ENCODE measurements at regions not wholly inside any gene's neighbourhood (a gene's known extent, or its start where the extent isn't known, plus 50 kb on each side); places are given as distances from the start of the nearest gene placed in this dataset.
"Not testable (repeated sequence)": the region's sequence is repeated elsewhere in the genome, so short reads cannot be mapped to it uniquely, and the experiment has no call there.

GRCh38 chr5:126030698-126031097 is 392.5 kb upstream of the GRAMD2B start:
- no peak for DNase-seq (ENCODE audit: low read depth in 2 of 2)

- no peak for DNase-seq (ENCODE audit: low read depth in 2 of 2)
These were observed 391.1 kb upstream of the GRAMD2B start for GRCh38 chr5:126031989-126032716.

- no peak for DNase-seq (ENCODE audit: low read depth in 2 of 2)
These were observed 379.5 kb upstream of the GRAMD2B start for GRCh38 chr5:126043688-126044087.

- no peak for DNase-seq (ENCODE audit: low read depth in 2 of 2)
These were observed 379.0 kb upstream of the GRAMD2B start for GRCh38 chr5:126044111-126044668.

- DNase-seq (ENCODE audit: low read depth in 2 of 2): no peak
These were observed 378.2 kb upstream of the GRAMD2B start for GRCh38 chr5:126044931-126045565.

- DNase-seq (ENCODE audit: low read depth in 2 of 2): no peak
These were observed 376.9 kb upstream of the GRAMD2B start for GRCh38 chr5:126046318-126046717.

- DNase-seq (ENCODE audit: low read depth in 2 of 2): no peak
These were observed 376.2 kb upstream of the GRAMD2B start for GRCh38 chr5:126046846-126047571.

GRCh38 chr5:126052120-126052519 is 371.1 kb upstream of the GRAMD2B start:
- no peak for DNase-seq (ENCODE audit: low read depth in 2 of 2)

GRCh38 chr5:126052791-126053190 is 370.4 kb upstream of the GRAMD2B start:
- DNase-seq (ENCODE audit: low read depth in 2 of 2): no peak

GRCh38 chr5:126053630-126054029 is 369.6 kb upstream of the GRAMD2B start:
- no peak for DNase-seq (ENCODE audit: low read depth in 2 of 2)

- DNase-seq (ENCODE audit: low read depth in 2 of 2): no peak
These were observed 368.4 kb upstream of the GRAMD2B start for GRCh38 chr5:126054577-126055347.

GRCh38 chr5:126055348-126055729 is 367.9 kb upstream of the GRAMD2B start:
- no peak for DNase-seq (ENCODE audit: low read depth in 2 of 2)

GRCh38 chr5:126056352-126056751 is 366.9 kb upstream of the GRAMD2B start:
- DNase-seq (ENCODE audit: low read depth in 2 of 2): no peak

- no peak for DNase-seq (ENCODE audit: low read depth in 2 of 2)
These were observed 366.2 kb upstream of the GRAMD2B start for GRCh38 chr5:126056851-126057622.

GRCh38 chr5:126058392-126058791 is 364.8 kb upstream of the GRAMD2B start:
- DNase-seq (ENCODE audit: low read depth in 2 of 2): not testable (repeated sequence)

- DNase-seq (ENCODE audit: low read depth in 2 of 2): no peak
These were observed 360.6 kb upstream of the GRAMD2B start for GRCh38 chr5:126062398-126063221.

- no peak for DNase-seq (ENCODE audit: low read depth in 2 of 2)
These were observed 358.1 kb upstream of the GRAMD2B start for GRCh38 chr5:126065061-126065460.

GRCh38 chr5:126066836-126067235 is 356.4 kb upstream of the GRAMD2B start:
- DNase-seq (ENCODE audit: low read depth in 2 of 2): no peak

- no peak for DNase-seq (ENCODE audit: low read depth in 2 of 2)
These were observed 355.8 kb upstream of the GRAMD2B start for GRCh38 chr5:126067404-126067803.

- DNase-seq (ENCODE audit: low read depth in 2 of 2): no peak
These were observed 353.9 kb upstream of the GRAMD2B start for GRCh38 chr5:126069329-126069728.
